Peyer's patch (tissue), 4 donors: ENCODE measurements at regions not wholly inside any gene's neighbourhood (a gene's known extent, or its start where the extent isn't known, plus 50 kb on each side); places are given as distances from the start of the nearest gene placed in this dataset.

ENCODE experiments used
- DNase-seq, 3 donors: peaks; one replicate each; pipeline ENCODE4 v3.0.0-alpha.2; 2017 to 2019
- H3K27ac ChIP-seq, 4 donors: fragments of 200-600 bp; sonication (generic); one replicate each; pipeline ENCODE4 v1.5.1; 2016 to 2019
- H3K27me3 ChIP-seq, 2 donors: fragments of 200-600 bp; sonication (generic); one replicate each; pipeline ENCODE4 v1.5.1; 2019
- H3K36me3 ChIP-seq, 3 donors: fragments of 200-600 bp; sonication (generic); one replicate each; pipeline ENCODE4 v1.5.1; 2016 to 2019
- H3K4me1 ChIP-seq, 4 donors: fragments of 200-600 bp; sonication (generic); one replicate each; pipeline ENCODE4 v1.5.1; 2016 to 2019
- H3K4me3 ChIP-seq, 4 donors: fragments of 200-600 bp; sonication (generic); 1 replicate in 3 of 4; 2 replicates in 1 of 4; pipeline ENCODE4 v1.5.1; 2016 to 2019; ENCODE audit warnings: mild to moderate bottlenecking in 1 of 4
- H3K9me3 ChIP-seq, 4 donors: fragments of 200-600 bp; sonication (generic); one replicate each; pipeline ENCODE4 v1.5.1; 2016 to 2019; ENCODE audit warnings: mild to moderate bottlenecking in 1 of 4
- CTCF ChIP-seq, 6 experiments: fragments of 450-650 bp in 4 of 6; fragments of 200-600 bp in 2 of 6; sonication (generic) in 1 of 6; IDR thresholded peaks; one replicate each; pipeline ENCODE4 v1.5.1; 2017 to 2019; ENCODE audit warnings: antibody characterized with exemption in 6 of 6, mild to moderate bottlenecking in 3 of 6, moderate library complexity in 1 of 6
- POLR2A ChIP-seq, 2 donors: fragments of 450-650 bp; IDR thresholded peaks; one replicate each; pipeline ENCODE4 v1.5.1; 2017; ENCODE audit warnings: antibody characterized with exemption in 2 of 2, mild to moderate bottlenecking in 2 of 2, moderate library complexity in 2 of 2

DNA sequence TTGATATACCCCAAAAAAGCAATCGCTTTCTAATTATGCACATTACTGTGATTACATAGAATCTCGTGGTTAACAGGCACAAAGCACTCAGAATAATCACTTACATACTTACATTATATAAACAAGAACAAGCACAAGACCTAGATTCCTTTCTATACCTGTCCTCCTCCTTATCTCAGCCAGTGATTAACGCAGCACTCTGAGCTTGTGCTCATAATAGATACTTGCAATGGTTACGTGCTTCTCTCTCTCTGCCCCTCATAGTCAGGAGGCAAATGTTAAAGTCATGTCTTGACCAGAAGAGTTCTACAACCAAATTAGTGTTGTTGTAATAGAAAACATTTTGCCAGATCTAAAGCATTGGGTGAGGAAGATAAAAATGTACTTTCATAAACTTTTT lies 342.2 kb upstream of the PKDCC start:
- no peaks in the 10 kb centered on the region for H3K27me3 ChIP-seq
- no peak for DNase-seq
- H3K9me3 ChIP-seq = no peaks in the 10 kb centered on the region
- no peak for TF ChIP-seq CTCF (IDR thresholded peaks at IDR 0.05)
- no peak for TF ChIP-seq POLR2A (IDR thresholded peaks at IDR 0.05)
- H3K36me3 ChIP-seq = no peaks in the 10 kb centered on the region
- H3K4me3 ChIP-seq = no peak overlapping the region
- no peaks in the 10 kb centered on the region for H3K4me1 ChIP-seq
- H3K27ac ChIP-seq = no peak overlapping the region

DNA sequence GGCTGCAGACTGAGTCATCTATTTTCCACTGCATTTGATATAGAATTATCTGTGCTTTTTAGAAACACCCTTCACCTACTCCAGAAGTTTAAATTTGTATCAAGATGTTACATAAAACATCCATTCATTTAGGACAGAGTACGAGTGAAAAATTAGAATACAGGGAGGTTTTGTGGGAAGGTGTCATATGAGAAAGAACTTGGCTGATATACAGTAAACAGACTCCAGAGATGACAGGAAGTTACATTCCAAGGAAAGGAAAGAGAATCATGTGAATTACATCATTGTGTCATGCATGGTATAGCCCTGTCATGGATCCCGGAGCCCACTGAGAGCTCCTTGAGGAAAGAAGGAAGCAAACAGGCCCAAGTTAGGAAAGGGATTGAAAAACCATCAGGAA lies 341.5 kb upstream of the PKDCC start:
- no peak for DNase-seq
- no peaks in the 10 kb centered on the region for H3K36me3 ChIP-seq
- no peaks in the 10 kb centered on the region for H3K27me3 ChIP-seq
- H3K4me1 ChIP-seq = no peaks in the 10 kb centered on the region
- TF ChIP-seq CTCF (IDR thresholded peaks at IDR 0.05) = no peak
- TF ChIP-seq POLR2A (IDR thresholded peaks at IDR 0.05) = no peak
- no peaks in the 10 kb centered on the region for H3K9me3 ChIP-seq
- no peak overlapping the region for H3K27ac ChIP-seq
- H3K4me3 ChIP-seq = no peak overlapping the region

DNA sequence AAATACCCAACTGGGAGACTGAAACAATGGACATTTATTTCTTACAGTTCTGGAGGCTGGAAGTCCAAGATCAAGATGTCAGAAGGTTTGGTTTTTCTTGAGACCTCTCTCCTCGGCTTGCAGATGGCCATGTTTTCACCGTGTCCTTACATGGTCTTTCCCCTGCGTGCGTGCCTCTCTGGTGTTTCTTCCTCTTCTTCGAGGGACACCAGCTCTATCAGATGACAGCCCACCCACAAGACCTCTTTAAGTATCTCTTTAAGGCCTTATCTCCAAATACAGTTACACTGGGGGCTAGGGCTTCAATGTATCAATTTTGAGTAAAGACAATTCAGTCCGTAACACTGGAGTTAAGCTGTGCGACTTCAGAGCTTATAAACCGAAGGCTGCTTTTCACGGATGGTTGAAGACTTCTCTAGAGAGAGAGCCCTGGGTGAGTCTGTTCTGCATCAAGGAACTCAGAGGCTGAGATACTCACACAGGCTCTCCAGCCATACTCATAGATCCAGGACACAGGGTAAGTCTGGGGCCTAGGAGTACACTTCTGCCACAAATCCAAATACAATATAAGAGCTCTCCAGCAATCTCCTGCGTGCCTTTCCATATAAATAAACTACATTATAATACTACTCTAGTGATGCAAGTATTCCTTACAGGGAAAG lies 339.9 kb upstream of the PKDCC start:
- Histone ChIP-seq H3K9me3 (no peaks in the 10 kb centered on the region), H3K4me3 (no peak overlapping the region), H3K27me3 (no peaks in the 10 kb centered on the region), H3K27ac (no peak overlapping the region), H3K36me3 (no peaks in the 10 kb centered on the region), H3K4me1 (no peaks in the 10 kb centered on the region)
- DNase-seq = no peak
- TF ChIP-seq CTCF (IDR thresholded peaks at IDR 0.05) (no peak), POLR2A (IDR thresholded peaks at IDR 0.05) (no peak)

DNA sequence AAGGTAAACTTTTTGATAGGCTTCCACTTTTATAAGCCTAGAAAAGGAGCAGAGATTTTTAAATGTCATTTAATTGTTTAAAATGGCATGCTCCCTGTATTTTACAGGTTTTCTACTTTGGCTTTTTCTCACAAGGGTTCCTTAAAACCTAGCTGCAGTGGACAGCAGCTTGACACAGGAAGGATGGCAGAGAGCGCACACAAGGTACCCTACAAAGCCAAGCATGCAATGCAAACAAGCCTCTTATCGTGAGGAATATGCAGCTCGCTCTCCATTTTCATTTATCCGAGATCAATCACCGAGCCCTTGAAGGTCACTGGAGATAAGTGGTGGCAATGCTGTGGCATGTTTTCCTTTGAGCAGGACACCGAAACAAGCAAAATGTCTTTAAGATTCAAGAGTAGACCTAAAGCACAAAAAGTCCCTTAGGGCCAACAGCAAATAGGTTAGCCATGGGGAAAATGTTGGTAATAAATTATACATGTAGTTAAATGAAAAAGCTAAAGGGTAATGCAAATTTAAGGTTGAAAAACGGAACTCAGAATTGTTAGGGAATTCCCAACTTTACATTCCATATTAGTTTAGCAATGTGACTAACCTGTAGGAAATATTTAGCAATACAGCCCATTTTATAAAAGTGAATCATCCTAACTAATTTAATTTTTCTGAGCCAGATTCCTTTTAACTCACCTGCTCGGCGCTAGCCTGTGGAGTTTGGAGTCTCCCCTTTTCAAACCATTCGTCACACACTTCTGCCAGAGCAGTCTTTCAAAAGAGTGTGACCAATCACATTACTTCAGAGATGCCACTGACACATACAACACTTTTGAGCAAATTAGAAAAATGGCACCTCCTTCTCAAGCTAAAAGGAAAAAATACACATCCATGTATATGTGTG lies 337.9 kb upstream of the PKDCC start:
- DNase-seq = no peak
- H3K27ac ChIP-seq = no peak overlapping the region
- H3K36me3 ChIP-seq = no peaks in the 10 kb centered on the region
- no peak overlapping the region for H3K4me3 ChIP-seq
- peaks cover 0 to 1% (median 0%) of the 10 kb centered on the region in 4 donors for H3K4me1 ChIP-seq
- TF ChIP-seq CTCF (IDR thresholded peaks at IDR 0.05) (no peak), POLR2A (IDR thresholded peaks at IDR 0.05) (no peak)
- H3K9me3 ChIP-seq = no peaks in the 10 kb centered on the region
- H3K27me3 ChIP-seq = no peaks in the 10 kb centered on the region

GRCh38 chr2:41710944-41711343 lies 336.9 kb upstream of the PKDCC start:
- H3K36me3 ChIP-seq = no peaks in the 10 kb centered on the region
- H3K4me1 ChIP-seq = peaks cover 0 to 4% (median 0%) of the 10 kb centered on the region in 4 donors
- no peak overlapping the region for H3K27ac ChIP-seq
- DNase-seq = no peak
- TF ChIP-seq POLR2A (IDR thresholded peaks at IDR 0.05) (no peak), CTCF (IDR thresholded peaks at IDR 0.05) (no peak)
- H3K9me3 ChIP-seq = no peaks in the 10 kb centered on the region
- no peak overlapping the region for H3K4me3 ChIP-seq
- H3K27me3 ChIP-seq = no peaks in the 10 kb centered on the region
